ENCODE measurements at regions not wholly inside any gene's neighbourhood (a gene's known extent, or its start where the extent isn't known, plus 50 kb on each side); places are given as distances from the start of the nearest gene placed in this dataset.

DNA sequence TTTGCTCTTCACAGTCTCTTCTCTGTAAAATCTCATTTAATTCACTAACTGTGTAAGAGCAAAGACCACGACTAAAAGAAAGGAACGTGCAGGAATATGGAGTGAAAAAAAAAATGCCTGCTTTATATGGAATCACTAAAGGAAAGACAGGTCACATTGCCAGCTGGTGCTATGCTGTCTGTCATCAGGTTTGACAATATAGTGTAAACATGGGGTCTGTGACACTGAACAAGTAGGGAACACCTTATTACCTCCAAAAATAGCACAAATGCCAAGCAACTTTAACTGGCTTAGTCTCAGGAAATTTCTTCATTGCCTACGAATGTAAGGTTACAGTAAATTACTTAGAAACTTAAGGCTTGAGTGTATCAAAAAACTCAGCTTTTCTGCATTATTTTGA lies 364.5 kb upstream of the LINC00305 start:
- H3K4me1 ChIP-seq = no peaks in the 10 kb centered on the region
- TF ChIP-seq, protein P1, sequence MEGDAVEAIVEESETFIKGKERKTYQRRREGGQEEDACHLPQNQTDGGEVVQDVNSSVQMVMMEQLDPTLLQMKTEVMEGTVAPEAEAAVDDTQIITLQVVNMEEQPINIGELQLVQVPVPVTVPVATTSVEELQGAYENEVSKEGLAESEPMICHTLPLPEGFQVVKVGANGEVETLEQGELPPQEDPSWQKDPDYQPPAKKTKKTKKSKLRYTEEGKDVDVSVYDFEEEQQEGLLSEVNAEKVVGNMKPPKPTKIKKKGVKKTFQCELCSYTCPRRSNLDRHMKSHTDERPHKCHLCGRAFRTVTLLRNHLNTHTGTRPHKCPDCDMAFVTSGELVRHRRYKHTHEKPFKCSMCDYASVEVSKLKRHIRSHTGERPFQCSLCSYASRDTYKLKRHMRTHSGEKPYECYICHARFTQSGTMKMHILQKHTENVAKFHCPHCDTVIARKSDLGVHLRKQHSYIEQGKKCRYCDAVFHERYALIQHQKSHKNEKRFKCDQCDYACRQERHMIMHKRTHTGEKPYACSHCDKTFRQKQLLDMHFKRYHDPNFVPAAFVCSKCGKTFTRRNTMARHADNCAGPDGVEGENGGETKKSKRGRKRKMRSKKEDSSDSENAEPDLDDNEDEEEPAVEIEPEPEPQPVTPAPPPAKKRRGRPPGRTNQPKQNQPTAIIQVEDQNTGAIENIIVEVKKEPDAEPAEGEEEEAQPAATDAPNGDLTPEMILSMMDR (IDR thresholded peaks at IDR 0.05) = no peak
- no peaks in the 10 kb centered on the region for H3K36me3 ChIP-seq
- no peaks in the 10 kb centered on the region for H3K27me3 ChIP-seq
- H3K27ac ChIP-seq = no peak overlapping the region
- H3K4me3 ChIP-seq = no peak overlapping the region
- no peak for DNase-seq
- H3K9me3 ChIP-seq = no peaks in the 10 kb centered on the region
- intact Hi-C loops (cut with DNase I) = no loop called here
- no peak overlapping the region for H3K9ac ChIP-seq (ENCODE audit: low read depth in 2 of 2, low read length in 2 of 2)

DNA sequence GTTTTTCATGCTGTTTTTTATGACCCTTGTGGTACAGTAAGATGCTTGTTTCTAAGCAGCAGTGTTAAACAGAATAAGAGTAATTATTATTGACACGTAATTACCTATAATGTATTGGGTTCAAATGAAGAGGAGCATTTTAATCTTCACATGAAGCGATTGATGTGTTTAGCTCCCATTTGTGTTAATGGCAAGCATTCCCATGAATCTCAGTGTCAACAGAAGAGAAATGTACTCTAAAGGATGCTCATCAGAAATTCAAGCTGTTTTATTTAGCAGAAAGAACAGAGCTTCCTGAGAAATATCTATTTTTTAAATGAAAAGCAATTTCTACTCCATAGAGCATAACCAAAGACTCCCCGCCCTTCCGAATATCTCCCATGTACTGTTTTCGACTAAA lies 341.3 kb upstream of the LINC00305 start:
- Histone ChIP-seq H3K27me3 (no peaks in the 10 kb centered on the region), H3K27ac (no peak overlapping the region), H3K4me1 (no peaks in the 10 kb centered on the region), H3K4me3 (no peak overlapping the region), H3K36me3 (no peaks in the 10 kb centered on the region), H3K9me3 (no peaks in the 10 kb centered on the region), H3K9ac (ENCODE audit: low read depth in 2 of 2, low read length in 2 of 2) (no peak overlapping the region)
- TF ChIP-seq, protein P1 (IDR thresholded peaks at IDR 0.05) = no peak
- no peak for DNase-seq
- intact Hi-C loops (cut with DNase I) = no loop called here

DNA sequence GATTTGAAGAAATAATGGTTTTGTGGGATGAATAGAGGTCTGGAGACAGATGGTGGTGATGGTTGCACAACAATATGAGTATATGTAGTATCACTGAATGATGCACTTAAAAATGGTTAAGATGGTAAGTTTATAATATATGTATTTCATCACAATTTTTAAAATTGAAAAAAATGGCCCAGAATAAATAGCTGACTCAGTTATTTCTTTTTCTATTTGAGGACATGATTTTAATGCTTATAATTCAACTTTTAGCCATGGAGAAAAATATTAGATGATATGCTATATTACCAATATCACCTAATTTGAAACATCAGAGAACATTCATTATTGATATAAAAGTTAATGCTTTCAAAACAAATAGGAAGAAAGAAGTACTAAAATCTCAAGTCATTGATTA lies 339.8 kb upstream of the LINC00305 start:
- H3K27ac ChIP-seq = no peak overlapping the region
- no peaks in the 10 kb centered on the region for H3K9me3 ChIP-seq
- H3K4me1 ChIP-seq = no peaks in the 10 kb centered on the region
- intact Hi-C loops (cut with DNase I) = no loop called here
- H3K9ac ChIP-seq (ENCODE audit: low read depth in 2 of 2, low read length in 2 of 2) = no peak overlapping the region
- H3K36me3 ChIP-seq = no peaks in the 10 kb centered on the region
- TF ChIP-seq, protein P1 (IDR thresholded peaks at IDR 0.05) = no peak
- no peaks in the 10 kb centered on the region for H3K27me3 ChIP-seq
- no peak for DNase-seq
- H3K4me3 ChIP-seq = no peak overlapping the region

DNA sequence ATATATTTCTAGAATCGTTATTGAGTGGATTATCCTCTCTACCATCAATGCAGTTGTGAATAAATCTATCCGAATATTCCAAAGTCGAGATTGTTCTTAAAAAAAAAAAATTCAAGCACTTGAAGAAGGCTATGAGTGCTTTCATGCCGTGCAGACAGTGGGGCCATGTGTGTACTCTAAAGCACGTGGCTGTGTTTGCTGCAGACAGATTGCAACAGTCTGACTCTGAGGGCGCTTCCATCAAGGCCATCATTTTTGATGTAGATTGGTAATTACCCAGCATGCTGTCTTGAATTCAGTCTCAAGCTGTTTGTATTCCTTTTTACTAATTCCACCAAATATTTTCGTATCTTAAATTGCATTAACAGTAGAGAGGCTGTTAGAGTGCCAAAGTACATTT lies 325.9 kb upstream of the LINC00305 start:
- no peaks in the 10 kb centered on the region for H3K27me3 ChIP-seq
- no peak overlapping the region for H3K27ac ChIP-seq
- H3K36me3 ChIP-seq = no peaks in the 10 kb centered on the region
- TF ChIP-seq, protein P1 (IDR thresholded peaks at IDR 0.05) = no peak
- no peaks in the 10 kb centered on the region for H3K4me1 ChIP-seq
- no peak for DNase-seq
- no peaks in the 10 kb centered on the region for H3K9me3 ChIP-seq
- no peak overlapping the region for H3K9ac ChIP-seq (ENCODE audit: low read depth in 2 of 2, low read length in 2 of 2)
- no peak overlapping the region for H3K4me3 ChIP-seq
- intact Hi-C loops (cut with DNase I) = no loop called here

DNA sequence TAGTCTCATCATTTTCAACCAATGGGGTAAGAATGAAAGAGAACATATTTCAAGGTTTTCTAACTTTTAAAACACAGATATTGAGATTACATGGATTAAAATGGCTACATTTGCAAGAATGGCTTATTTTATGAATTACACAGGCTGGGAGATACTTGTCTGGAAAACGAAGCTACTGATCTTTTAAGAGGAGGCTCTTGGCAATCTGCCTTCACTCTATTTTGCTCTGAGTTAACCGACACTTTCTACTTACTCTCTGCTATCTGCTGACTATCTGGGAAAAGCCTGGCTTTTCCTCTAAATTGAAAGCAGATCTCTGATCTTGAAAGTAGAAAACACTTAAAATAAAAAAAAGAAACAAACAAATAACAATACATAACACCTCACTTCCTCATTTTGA lies 325.4 kb upstream of the LINC00305 start:
- intact Hi-C loops (cut with DNase I) = no loop called here
- Histone ChIP-seq H3K36me3 (no peaks in the 10 kb centered on the region), H3K4me1 (no peaks in the 10 kb centered on the region), H3K9ac (ENCODE audit: low read depth in 2 of 2, low read length in 2 of 2) (no peak overlapping the region), H3K27me3 (no peaks in the 10 kb centered on the region), H3K4me3 (no peak overlapping the region), H3K27ac (no peak overlapping the region), H3K9me3 (no peaks in the 10 kb centered on the region)
- TF ChIP-seq, protein P1 (IDR thresholded peaks at IDR 0.05) = no peak
- no peak for DNase-seq

DNA sequence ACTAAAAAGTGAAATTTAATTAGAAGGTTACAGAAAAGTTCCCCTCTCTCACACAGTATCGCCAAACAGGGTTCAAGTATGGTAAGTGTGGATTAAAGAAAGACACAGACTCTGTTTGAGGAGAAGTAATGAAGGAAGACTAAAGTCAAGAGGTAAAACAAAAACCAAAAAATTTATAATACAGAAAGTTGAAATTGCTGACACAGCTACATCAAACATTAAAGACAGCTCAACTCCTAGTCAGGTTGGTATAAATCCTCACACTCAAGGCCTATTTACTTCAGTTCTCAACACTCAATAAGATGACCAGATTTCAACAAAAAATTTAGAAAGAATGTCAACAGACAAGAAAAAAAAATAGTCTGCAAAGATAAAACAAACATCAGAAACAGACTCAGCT lies 300.5 kb upstream of the LINC00305 start:
- no peaks in the 10 kb centered on the region for H3K4me1 ChIP-seq
- no peak overlapping the region for H3K9ac ChIP-seq (ENCODE audit: low read depth in 2 of 2, low read length in 2 of 2)
- DNase-seq = no peak
- TF ChIP-seq, protein P1 (IDR thresholded peaks at IDR 0.05) = no peak
- no peaks in the 10 kb centered on the region for H3K27me3 ChIP-seq
- intact Hi-C loops (cut with DNase I) = no loop called here
- no peak overlapping the region for H3K4me3 ChIP-seq
- H3K36me3 ChIP-seq = no peaks in the 10 kb centered on the region
- H3K9me3 ChIP-seq = no peaks in the 10 kb centered on the region
- no peak overlapping the region for H3K27ac ChIP-seq

Data from colonic mucosa (tissue), 4 donors.